OCI-LY3 (cell line): ENCODE measurements at regions not wholly inside any gene's neighbourhood (a gene's known extent, or its start where the extent isn't known, plus 50 kb on each side); places are given as distances from the start of the nearest gene placed in this dataset.
"Not testable (repeated sequence)": the region's sequence is repeated elsewhere in the genome, so short reads cannot be mapped to it uniquely, and the experiment has no call there.

ENCODE experiments used
- H2AFZ ChIP-seq: fragments of 200-600, 300-600 bp; shearing (Covaris generic); 2 replicates; pipeline ENCODE4 v1.6.0; 2014; ENCODE audit warnings: antibody characterized with exemption, low read depth, low read length
- H3K27ac ChIP-seq: fragments of 200-600, 300-600 bp; sonication (generic); 2 replicates; pipeline ENCODE4 v1.5.1; 2014; ENCODE audit warnings: mild to moderate bottlenecking, low read length, moderate library complexity, mixed read lengths
- H3K27me3 ChIP-seq: fragments of 200-600, 300-600 bp; sonication (generic); 2 replicates; pipeline ENCODE4 v1.6.1; 2014; ENCODE audit warnings: low read depth, low read length, mixed read lengths
- H3K36me3 ChIP-seq: fragments of 200-600, 300-600 bp; sonication (generic); replicated peaks from 2 replicates; pipeline ENCODE3; 2014; ENCODE audit warnings: low read depth, low read length, mixed read lengths
- H3K4me1 ChIP-seq: fragments of 300-600, 200-600 bp; sonication (generic); 2 replicates; pipeline ENCODE4 v1.6.1; 2014; ENCODE audit warnings: low read length, mixed read lengths
- H3K4me2 ChIP-seq: fragments of 200-600, 300-600 bp; sonication (generic); 2 replicates; pipeline ENCODE4 v1.6.1; 2014; ENCODE audit warnings: low read length, mixed read lengths
- H3K4me3 ChIP-seq: fragments of 300-600, 200-600 bp; sonication (generic); 2 replicates; pipeline ENCODE4 v1.5.1; 2014; ENCODE audit warnings: antibody characterized with exemption, mild to moderate bottlenecking, low read length, moderate library complexity
- H3K79me2 ChIP-seq: fragments of 300-600, 200-600 bp; shearing (Covaris generic); 2 replicates; pipeline ENCODE4 v1.6.1; 2014; ENCODE audit warnings: mild to moderate bottlenecking, low read length, mixed read lengths
- H3K9ac ChIP-seq: fragments of 300-600, 200-600 bp; shearing (Covaris generic); 2 replicates; pipeline ENCODE4 v1.6.0; 2014; ENCODE audit warnings: mild to moderate bottlenecking, low read length, moderate library complexity
- H3K9me3 ChIP-seq: fragments of 200-600, 300-600 bp; shearing (Covaris generic); 2 replicates; pipeline ENCODE4 v1.6.1; 2014; ENCODE audit warnings: low read length, mixed read lengths; ENCODE audit not compliant: insufficient read depth
- H4K20me1 ChIP-seq: fragments of 200-600, 300-600 bp; sonication (generic); 2 replicates; pipeline ENCODE4 v1.6.1; 2016; ENCODE audit warnings: low read length, mixed read lengths; ENCODE audit not compliant: insufficient read depth
- EZH2phosphoT487 ChIP-seq: fragments of 200-600 bp; shearing (Covaris generic); IDR thresholded peaks from 2 replicates; pipeline ENCODE4 v1.6.1; 2018; ENCODE audit warnings: antibody characterized with exemption, mixed run types, low read depth
- TF ChIP-seq, protein P1 (sequence below): fragments of 200-600, 300-600 bp; sonication (generic); IDR thresholded peaks from 2 replicates; pipeline ENCODE4 v1.5.1; 2014; ENCODE audit warnings: antibody characterized with exemption, low read length, low read depth

DNA sequence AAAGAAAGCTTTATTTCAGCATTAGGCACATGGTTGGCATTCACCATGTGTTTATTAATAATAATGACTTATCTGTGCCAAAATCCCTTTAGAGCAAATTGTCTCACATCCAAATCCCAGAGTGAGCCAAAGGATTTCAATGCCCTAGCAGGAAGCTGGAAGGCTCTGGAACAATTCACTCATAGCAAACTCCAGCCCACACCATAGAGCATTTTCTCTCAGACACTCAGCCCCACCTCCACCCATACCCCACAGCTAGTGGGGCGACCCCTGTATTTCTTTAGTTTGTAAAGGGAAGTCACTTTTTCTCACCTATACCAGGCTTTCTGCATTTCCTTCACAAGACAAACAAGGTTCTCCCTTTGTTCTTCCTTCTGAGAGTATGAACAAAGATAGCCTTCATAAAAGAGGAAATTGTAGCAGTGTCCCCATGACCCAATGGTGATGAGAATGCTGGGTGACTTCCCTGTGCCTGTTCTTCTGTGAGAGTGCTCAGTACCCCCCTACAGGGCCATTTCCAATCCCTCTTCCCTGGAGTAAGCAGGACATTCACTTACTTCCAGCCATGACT lies 100.1 kb upstream of the APCDD1 start:
- Histone ChIP-seq H3K9ac (no peak overlapping the region), H4K20me1 (no peaks in the 10 kb centered on the region), H3K27ac (no peak overlapping the region), H3K27me3 (no peaks in the 10 kb centered on the region), H3K9me3 (no peaks in the 10 kb centered on the region), H3K4me2 (no peak overlapping the region), H3K4me3 (no peak overlapping the region), H2AFZ (no peak overlapping the region), H3K4me1 (no peaks in the 10 kb centered on the region), H3K79me2 (no peaks in the 10 kb centered on the region), H3K36me3 (no peaks in the 10 kb centered on the region)
- no peak for TF ChIP-seq EZH2phosphoT487
- TF ChIP-seq, protein P1, sequence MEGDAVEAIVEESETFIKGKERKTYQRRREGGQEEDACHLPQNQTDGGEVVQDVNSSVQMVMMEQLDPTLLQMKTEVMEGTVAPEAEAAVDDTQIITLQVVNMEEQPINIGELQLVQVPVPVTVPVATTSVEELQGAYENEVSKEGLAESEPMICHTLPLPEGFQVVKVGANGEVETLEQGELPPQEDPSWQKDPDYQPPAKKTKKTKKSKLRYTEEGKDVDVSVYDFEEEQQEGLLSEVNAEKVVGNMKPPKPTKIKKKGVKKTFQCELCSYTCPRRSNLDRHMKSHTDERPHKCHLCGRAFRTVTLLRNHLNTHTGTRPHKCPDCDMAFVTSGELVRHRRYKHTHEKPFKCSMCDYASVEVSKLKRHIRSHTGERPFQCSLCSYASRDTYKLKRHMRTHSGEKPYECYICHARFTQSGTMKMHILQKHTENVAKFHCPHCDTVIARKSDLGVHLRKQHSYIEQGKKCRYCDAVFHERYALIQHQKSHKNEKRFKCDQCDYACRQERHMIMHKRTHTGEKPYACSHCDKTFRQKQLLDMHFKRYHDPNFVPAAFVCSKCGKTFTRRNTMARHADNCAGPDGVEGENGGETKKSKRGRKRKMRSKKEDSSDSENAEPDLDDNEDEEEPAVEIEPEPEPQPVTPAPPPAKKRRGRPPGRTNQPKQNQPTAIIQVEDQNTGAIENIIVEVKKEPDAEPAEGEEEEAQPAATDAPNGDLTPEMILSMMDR: no peak

DNA sequence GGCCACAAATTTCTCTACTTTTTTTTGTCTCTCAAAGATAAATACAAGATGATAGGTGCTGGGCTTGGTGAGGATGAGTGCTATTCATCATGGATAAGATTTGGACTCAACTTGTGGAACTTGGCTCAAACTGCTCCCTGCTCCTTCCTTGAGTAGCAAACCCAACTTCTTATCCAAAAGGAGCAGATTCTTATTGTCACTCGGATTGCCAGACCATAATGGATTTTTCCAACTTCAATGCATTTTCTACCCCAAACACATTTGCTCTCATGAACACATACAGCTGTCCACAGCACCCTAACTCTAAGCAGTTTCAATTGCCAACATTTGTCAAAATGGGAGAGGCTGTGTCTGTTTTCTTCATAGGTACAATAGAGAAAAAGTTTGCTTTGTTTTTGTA lies 99.5 kb upstream of the APCDD1 start:
- Histone ChIP-seq H3K27me3 (no peaks in the 10 kb centered on the region), H3K27ac (no peak overlapping the region), H3K4me1 (no peaks in the 10 kb centered on the region), H3K9ac (no peak overlapping the region), H2AFZ (no peak overlapping the region), H3K9me3 (no peaks in the 10 kb centered on the region), H4K20me1 (no peaks in the 10 kb centered on the region), H3K79me2 (no peaks in the 10 kb centered on the region), H3K4me3 (no peak overlapping the region), H3K4me2 (no peak overlapping the region), H3K36me3 (no peaks in the 10 kb centered on the region)
- TF ChIP-seq, protein P1: no peak
- TF ChIP-seq EZH2phosphoT487: no peak

DNA sequence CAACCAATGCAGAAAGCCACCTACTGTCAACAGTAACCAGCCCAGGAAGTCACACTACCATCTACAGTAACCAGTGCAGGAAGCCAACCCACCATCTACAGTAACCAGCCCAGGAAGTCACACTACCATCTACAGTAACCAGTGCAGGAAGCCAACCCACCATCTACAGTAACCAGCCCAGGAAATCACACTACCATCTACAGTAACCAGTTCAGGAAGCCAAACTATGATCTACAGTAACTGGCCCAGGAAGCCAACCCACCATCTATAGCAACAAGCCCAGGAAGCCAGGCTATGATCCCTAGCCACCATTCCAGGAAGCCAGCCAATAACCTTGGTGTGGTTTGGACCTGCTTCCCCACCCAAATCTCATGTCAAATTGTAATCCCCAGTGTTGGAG lies 97.4 kb upstream of the APCDD1 start:
- H3K27ac ChIP-seq, H3K9ac ChIP-seq, H3K27me3 ChIP-seq, H3K9me3 ChIP-seq, H3K79me2 ChIP-seq, H3K4me1 ChIP-seq, H3K4me3 ChIP-seq, H3K36me3 ChIP-seq, H4K20me1 ChIP-seq, H3K4me2 ChIP-seq, H2AFZ ChIP-seq: not testable (repeated sequence)

DNA sequence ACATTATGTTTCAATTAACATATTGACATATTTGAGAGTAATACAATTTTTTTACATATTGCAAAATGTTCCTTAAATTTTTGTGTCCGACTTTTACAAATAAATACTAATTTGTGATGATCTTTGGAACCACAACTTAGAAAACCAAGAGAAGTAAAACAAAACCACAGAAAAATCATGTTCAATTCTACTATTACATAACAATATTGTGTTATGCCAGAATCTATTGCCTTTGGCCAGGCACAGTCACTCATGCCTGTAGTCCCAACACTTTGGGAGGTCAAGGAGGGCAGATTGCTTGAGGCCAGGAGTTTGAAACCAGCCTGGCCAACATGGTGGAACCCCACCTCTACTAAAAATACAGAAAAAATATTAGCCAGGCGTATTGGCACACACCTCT lies 92.8 kb upstream of the APCDD1 start:
- no peak overlapping the region for H2AFZ ChIP-seq
- no peaks in the 10 kb centered on the region for H3K27me3 ChIP-seq
- H3K4me2 ChIP-seq: no peak overlapping the region
- no peak overlapping the region for H3K4me3 ChIP-seq
- H3K79me2 ChIP-seq: no peaks in the 10 kb centered on the region
- H3K4me1 ChIP-seq: no peaks in the 10 kb centered on the region
- H3K27ac ChIP-seq: no peak overlapping the region
- no peaks in the 10 kb centered on the region for H4K20me1 ChIP-seq
- no peak overlapping the region for H3K9ac ChIP-seq
- no peaks in the 10 kb centered on the region for H3K9me3 ChIP-seq
- TF ChIP-seq EZH2phosphoT487: no peak
- TF ChIP-seq, protein P1: no peak
- H3K36me3 ChIP-seq: no peaks in the 10 kb centered on the region

DNA sequence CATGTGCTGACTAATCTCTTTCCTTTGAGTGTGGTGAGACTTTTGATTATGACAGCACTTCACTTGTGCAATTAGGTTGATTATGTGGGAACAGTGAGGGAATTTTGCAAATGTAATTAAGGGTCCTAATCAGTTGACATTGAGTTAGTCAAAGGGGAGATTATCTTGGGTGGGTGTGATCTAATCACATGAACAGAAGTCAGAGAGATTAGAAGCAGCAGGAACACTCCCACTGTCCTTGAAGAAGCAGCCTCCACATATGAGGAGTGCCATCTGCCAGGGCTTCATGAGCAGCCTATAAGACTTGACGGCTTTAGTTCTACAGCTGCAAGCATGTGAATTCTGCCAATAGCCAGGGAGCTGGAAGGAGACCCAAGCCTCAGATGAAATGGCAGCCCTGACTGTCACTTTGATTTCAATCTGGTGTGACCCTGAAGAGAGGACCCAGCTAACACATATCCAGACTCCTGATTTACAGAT lies 89.4 kb upstream of the APCDD1 start:
- no peaks in the 10 kb centered on the region for H3K79me2 ChIP-seq
- H3K4me2 ChIP-seq: no peak overlapping the region
- no peak overlapping the region for H3K27ac ChIP-seq
- TF ChIP-seq, protein P1: no peak
- no peak for TF ChIP-seq EZH2phosphoT487
- no peaks in the 10 kb centered on the region for H3K4me1 ChIP-seq
- H2AFZ ChIP-seq: no peak overlapping the region
- no peaks in the 10 kb centered on the region for H3K9me3 ChIP-seq
- no peak overlapping the region for H3K4me3 ChIP-seq
- 0 out of 2 replicates have a peak, but pooled peaks cover 4% of the 10 kb centered on the region for H3K27me3 ChIP-seq
- no peaks in the 10 kb centered on the region for H4K20me1 ChIP-seq
- no peaks in the 10 kb centered on the region for H3K36me3 ChIP-seq
- no peak overlapping the region for H3K9ac ChIP-seq
